ENCODE measurements at regions not wholly inside any gene's neighbourhood (a gene's known extent, or its start where the extent isn't known, plus 50 kb on each side); places are given as distances from the start of the nearest gene placed in this dataset.
"Not testable (repeated sequence)": the region's sequence is repeated elsewhere in the genome, so short reads cannot be mapped to it uniquely, and the experiment has no call there.

DNA sequence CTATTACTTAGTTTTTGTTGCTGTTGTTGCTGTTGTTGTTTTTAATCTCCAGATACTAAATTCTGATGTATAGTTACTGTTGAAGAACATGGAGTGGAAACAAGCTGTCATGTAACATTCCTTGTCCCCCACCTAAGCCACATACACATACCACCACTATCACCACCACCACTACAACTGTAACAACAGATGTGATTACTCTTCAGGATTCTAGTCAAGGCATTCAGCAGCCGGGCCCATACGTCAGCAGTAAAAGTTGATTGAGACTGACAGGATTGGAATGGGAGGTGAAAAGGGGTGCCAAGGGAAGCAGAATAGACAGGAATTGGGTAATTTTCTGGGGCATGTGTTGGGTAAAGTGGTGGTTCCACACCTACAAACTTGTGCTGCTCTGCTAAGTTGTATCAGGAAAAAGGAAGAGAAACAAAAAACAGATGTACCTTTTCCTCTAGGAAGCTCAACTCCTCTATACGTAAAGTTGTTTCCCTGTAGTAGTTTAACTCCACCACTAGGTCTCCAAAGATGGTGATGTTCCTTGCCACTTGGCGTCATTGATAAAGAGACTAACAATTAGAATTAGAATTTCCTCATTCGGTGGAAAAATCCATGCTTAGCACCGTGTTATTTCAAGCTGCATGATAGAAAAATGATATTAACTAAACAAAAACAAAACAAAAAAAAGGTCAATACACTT lies 138.6 kb downstream of the ARRDC3 start:
- TF ChIP-seq, protein P1, sequence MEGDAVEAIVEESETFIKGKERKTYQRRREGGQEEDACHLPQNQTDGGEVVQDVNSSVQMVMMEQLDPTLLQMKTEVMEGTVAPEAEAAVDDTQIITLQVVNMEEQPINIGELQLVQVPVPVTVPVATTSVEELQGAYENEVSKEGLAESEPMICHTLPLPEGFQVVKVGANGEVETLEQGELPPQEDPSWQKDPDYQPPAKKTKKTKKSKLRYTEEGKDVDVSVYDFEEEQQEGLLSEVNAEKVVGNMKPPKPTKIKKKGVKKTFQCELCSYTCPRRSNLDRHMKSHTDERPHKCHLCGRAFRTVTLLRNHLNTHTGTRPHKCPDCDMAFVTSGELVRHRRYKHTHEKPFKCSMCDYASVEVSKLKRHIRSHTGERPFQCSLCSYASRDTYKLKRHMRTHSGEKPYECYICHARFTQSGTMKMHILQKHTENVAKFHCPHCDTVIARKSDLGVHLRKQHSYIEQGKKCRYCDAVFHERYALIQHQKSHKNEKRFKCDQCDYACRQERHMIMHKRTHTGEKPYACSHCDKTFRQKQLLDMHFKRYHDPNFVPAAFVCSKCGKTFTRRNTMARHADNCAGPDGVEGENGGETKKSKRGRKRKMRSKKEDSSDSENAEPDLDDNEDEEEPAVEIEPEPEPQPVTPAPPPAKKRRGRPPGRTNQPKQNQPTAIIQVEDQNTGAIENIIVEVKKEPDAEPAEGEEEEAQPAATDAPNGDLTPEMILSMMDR (IDR thresholded peaks at IDR 0.05; ENCODE audit: insufficient read depth, low read length): no peak

DNA sequence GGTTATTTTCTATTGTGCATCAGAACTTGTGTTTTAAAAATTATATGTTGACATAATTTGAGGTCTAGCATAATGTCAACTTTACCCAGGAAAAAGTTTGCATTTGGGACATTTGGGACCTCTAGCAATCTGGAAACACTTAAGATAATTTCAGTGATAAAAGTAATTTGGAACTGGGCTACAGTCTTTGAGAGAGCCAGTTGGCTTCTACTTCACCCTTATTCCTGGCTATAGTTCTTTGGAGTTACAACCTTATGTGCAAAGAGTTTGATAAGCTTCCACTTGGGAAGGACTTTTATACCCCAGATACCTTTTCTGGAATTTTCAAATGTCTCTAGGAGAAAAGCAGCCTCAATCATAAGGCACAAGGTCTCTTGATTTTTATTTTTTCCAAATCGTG lies 139.3 kb downstream of the ARRDC3 start:
- H3K4me3 ChIP-seq (ENCODE audit: low read depth, low read length): no peak overlapping the region
- no peak for DNase-seq (ENCODE audit: low read depth)
- TF ChIP-seq, protein P1 (IDR thresholded peaks at IDR 0.05; ENCODE audit: insufficient read depth, low read length): no peak

More for the DNA sequence above, 138.6 kb downstream of the ARRDC3 start:
- no peak for DNase-seq (ENCODE audit: low read depth)
- H3K4me3 ChIP-seq (ENCODE audit: low read depth, low read length): no peak overlapping the region

DNA sequence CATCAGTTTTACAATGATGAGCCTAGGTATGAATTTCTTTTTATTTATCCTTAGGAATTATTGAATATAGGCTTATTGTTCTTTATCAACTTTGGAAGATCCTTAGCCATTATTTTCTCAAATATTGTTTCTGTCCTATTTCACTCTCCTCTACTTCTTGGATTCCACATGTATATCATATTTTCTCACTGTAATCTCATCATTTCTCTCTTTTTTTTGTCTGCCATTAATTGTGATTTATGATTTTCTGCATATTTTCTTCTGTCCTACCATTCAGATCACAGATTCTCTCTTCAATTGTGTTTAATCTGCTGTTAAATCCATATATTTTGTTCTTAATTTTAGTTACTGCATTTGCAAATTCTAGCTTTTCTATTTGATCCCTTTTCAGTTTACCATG lies 139.8 kb downstream of the ARRDC3 start:
- no peak for DNase-seq (ENCODE audit: low read depth)
- no peak overlapping the region for H3K4me3 ChIP-seq (ENCODE audit: low read depth, low read length)
- TF ChIP-seq, protein P1 (IDR thresholded peaks at IDR 0.05; ENCODE audit: insufficient read depth, low read length): no peak

- DNase-seq (ENCODE audit: low read depth); H3K4me3 ChIP-seq (ENCODE audit: low read depth, low read length): not testable (repeated sequence)
These were observed 141.7 kb downstream of the ARRDC3 start for GRCh38 chr5:91241460-91241859.

GRCh38 chr5:91240175-91240574 lies 142.9 kb downstream of the ARRDC3 start:
- TF ChIP-seq, protein P1 (IDR thresholded peaks at IDR 0.05; ENCODE audit: insufficient read depth, low read length): no peak
- DNase-seq (ENCODE audit: low read depth): no peak
- H3K4me3 ChIP-seq (ENCODE audit: low read depth, low read length): no peak overlapping the region

DNA sequence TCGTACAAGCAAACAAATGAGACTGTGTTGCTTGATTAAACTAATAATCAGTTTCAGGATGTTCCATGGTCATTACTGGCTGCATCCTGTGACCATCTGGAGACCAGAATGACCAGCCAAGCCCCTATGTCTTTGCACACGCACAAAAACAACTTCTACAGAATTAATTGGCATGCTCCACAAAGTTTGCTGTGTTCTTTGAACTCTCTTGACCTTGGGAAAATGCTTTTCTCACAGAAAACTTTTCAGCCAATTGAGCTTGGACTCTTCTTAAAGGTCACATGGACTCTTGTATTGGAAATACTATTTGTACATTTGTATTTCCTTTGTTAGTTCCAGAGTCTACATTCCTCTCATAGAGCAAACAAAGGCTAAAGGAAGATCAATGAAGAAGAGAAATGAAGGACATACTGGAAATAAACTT lies 147.8 kb downstream of the ARRDC3 start:
- no peak overlapping the region for H3K4me3 ChIP-seq (ENCODE audit: low read depth, low read length)
- DNase-seq (ENCODE audit: low read depth): no peak
- TF ChIP-seq, protein P1 (IDR thresholded peaks at IDR 0.05; ENCODE audit: insufficient read depth, low read length): no peak

GRCh38 chr5:91232523-91232922 lies 150.6 kb downstream of the ARRDC3 start:
- DNase-seq (ENCODE audit: low read depth): no peak
- no peak overlapping the region for H3K4me3 ChIP-seq (ENCODE audit: low read depth, low read length)
- TF ChIP-seq, protein P1 (IDR thresholded peaks at IDR 0.05; ENCODE audit: insufficient read depth, low read length): no peak

Data from fibroblast of the aortic adventitia (primary cell).